PC-9 (cell line): ENCODE measurements at regions not wholly inside any gene's neighbourhood (a gene's known extent, or its start where the extent isn't known, plus 50 kb on each side); places are given as distances from the start of the nearest gene placed in this dataset.

Source experiments
- BruUV-seq: library from RNA; stranded (reverse); fragments of 400-500 nt; replicated peaks from 2 replicates; lab custom pipeline; 2021; lab: Mats Ljungman, UMichigan
- CTCF ChIA-PET: fragments of 300-600 bp; sonication (Branson Sonifier 250); formaldehyde crosslinking; loops from one replicate; lab custom pipeline; 2022; ENCODE audit warnings: antibody characterized with exemption; lab: Charles Lee
- POLR2A ChIA-PET: fragments of 300-600 bp; sonication (Branson Sonifier 250); formaldehyde crosslinking; loops from one replicate; lab custom pipeline; 2022; ENCODE audit warnings: antibody characterized with exemption; ENCODE audit not compliant: unreplicated experiment; lab: Charles Lee
- DNase-seq, 2 experiments: peaks; one replicate each; pipeline versions ENCODE4 v3.0.0 to v3.0.0-alpha.2; 2015 to 2022; ENCODE audit warnings: mixed read lengths in 1 of 2
- H2AFZ ChIP-seq: fragments of 200-600 bp; sonication (generic); 2 replicates; pipeline ENCODE4 v1.8.1; 2017; ENCODE audit warnings: antibody characterized with exemption
- H3F3A ChIP-seq: fragments of 200-600 bp; sonication (generic); 2 replicates; pipeline ENCODE4 v1.8.1; 2017; ENCODE audit warnings: antibody characterized with exemption, mild to moderate bottlenecking, low read depth; ENCODE audit not compliant: insufficient read depth
- H3K27ac ChIP-seq: fragments of 200-600 bp; sonication (generic); 2 replicates; pipeline ENCODE4 v1.6.1; 2016; ENCODE audit warnings: mixed run types
- H3K27me3 ChIP-seq: fragments of 200-600 bp; sonication (generic); 2 replicates; pipeline ENCODE4 v1.6.1; 2016; ENCODE audit warnings: low read depth, mixed run types; ENCODE audit not compliant: insufficient read depth
- H3K36me3 ChIP-seq: fragments of 200-600 bp; sonication (generic); 2 replicates; pipeline ENCODE4 v1.6.1; 2016; ENCODE audit warnings: low read depth, mixed run types
- H3K4me1 ChIP-seq: fragments of 200-600 bp; sonication (generic); replicated peaks from 2 replicates; pipeline ENCODE4 v1.6.1; 2016; ENCODE audit warnings: mixed run types; ENCODE audit not compliant: insufficient read depth
- H3K4me2 ChIP-seq: fragments of 200-600 bp; sonication (generic); 2 replicates; pipeline ENCODE4 v1.6.1; 2017; ENCODE audit warnings: mixed run types
- H3K4me3 ChIP-seq: fragments of 200-600 bp; sonication (generic); 2 replicates; pipeline ENCODE4 v1.6.1; 2016; ENCODE audit warnings: mixed run types
- H3K79me2 ChIP-seq: fragments of 200-600 bp; sonication (generic); 2 replicates; pipeline ENCODE4 v1.6.1; 2017; ENCODE audit warnings: low read depth, mixed run types
- H3K9me2 ChIP-seq: fragments of 200-600 bp; sonication (generic); 2 replicates; pipeline ENCODE4 v1.8.1; 2017; ENCODE audit warnings: mild to moderate bottlenecking; ENCODE audit not compliant: insufficient read depth
- H3K9me3 ChIP-seq: fragments of 200-600 bp; sonication (generic); 2 replicates; pipeline ENCODE4 v1.8.1; 2016; ENCODE audit warnings: low read depth; ENCODE audit not compliant: insufficient read depth
- H4K20me1 ChIP-seq: fragments of 200-600 bp; sonication (generic); 2 replicates; pipeline ENCODE4 v1.8.1; 2017; ENCODE audit not compliant: insufficient read depth
- EZH2 ChIP-seq: fragments of 200-600 bp; sonication (generic); IDR thresholded peaks from 2 replicates; pipeline ENCODE4 v1.8.0; 2017; ENCODE audit warnings: antibody characterized with exemption, low read depth
- intact Hi-C: fragments of 100-400 bp; cut with micrococcal nuclease; formaldehyde crosslinking; loops from one replicate; pipeline ENCODE4 v1.10.0; 2022; ENCODE audit not compliant: unreplicated experiment
- TF ChIP-seq, protein P1 (sequence below): fragments of 200-600 bp; sonication (generic); conservative IDR thresholded peaks from 2 replicates; pipeline ENCODE4 v1.6.1; 2017; ENCODE audit warnings: mixed run types, antibody characterized with exemption, mild to moderate bottlenecking, moderate library complexity

DNA sequence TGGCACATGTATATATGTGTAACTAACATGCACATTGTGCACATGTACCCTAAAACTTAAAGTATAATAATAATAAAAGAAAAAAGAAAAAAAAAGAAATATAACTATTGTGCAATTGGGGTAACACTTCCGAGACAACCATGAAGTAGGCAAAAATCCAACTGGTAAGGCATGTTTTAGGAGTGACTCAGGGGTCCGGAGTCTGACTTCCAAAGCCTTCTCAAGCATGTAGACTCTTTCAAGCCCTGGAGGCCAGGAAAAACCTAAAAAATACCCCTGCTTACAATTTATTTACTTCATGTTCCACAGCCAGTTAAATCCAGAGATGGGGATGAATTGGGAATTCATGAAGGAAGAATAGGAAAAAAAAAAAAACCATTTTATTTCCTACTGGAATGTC is 161.3 kb upstream of the PHACTR1 start:
- no peak overlapping the region for H3K27ac ChIP-seq
- no peak overlapping the region for H3K4me2 ChIP-seq
- no peaks in the 10 kb centered on the region; the same call in none of the 2 replicates for H3K9me3 ChIP-seq
- ChIA-PET POLR2A (no interaction called here), CTCF (no interaction called here)
- no peaks in the 10 kb centered on the region for H3K9me2 ChIP-seq
- H2AFZ ChIP-seq, result no peak overlapping the region
- H4K20me1 ChIP-seq, result no peaks in the 10 kb centered on the region
- BruUV-seq, result no TSS peak
- no peaks in the 10 kb centered on the region for H3K36me3 ChIP-seq
- no peak overlapping the region for H3K4me3 ChIP-seq
- H3F3A ChIP-seq, result no peaks in the 10 kb centered on the region
- intact Hi-C loops, result no loop called here
- H3K79me2 ChIP-seq, result no peaks in the 10 kb centered on the region
- DNase-seq, result peak in 1 of 2 experiments; percentile 16
- peaks cover 8% of the 10 kb centered on the region; the same call in 1 of the 2 replicates for H3K4me1 ChIP-seq
- no peaks in the 10 kb centered on the region for H3K27me3 ChIP-seq
- TF ChIP-seq EZH2, result no peak
- TF ChIP-seq, protein P1, sequence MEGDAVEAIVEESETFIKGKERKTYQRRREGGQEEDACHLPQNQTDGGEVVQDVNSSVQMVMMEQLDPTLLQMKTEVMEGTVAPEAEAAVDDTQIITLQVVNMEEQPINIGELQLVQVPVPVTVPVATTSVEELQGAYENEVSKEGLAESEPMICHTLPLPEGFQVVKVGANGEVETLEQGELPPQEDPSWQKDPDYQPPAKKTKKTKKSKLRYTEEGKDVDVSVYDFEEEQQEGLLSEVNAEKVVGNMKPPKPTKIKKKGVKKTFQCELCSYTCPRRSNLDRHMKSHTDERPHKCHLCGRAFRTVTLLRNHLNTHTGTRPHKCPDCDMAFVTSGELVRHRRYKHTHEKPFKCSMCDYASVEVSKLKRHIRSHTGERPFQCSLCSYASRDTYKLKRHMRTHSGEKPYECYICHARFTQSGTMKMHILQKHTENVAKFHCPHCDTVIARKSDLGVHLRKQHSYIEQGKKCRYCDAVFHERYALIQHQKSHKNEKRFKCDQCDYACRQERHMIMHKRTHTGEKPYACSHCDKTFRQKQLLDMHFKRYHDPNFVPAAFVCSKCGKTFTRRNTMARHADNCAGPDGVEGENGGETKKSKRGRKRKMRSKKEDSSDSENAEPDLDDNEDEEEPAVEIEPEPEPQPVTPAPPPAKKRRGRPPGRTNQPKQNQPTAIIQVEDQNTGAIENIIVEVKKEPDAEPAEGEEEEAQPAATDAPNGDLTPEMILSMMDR, result no peak

DNA sequence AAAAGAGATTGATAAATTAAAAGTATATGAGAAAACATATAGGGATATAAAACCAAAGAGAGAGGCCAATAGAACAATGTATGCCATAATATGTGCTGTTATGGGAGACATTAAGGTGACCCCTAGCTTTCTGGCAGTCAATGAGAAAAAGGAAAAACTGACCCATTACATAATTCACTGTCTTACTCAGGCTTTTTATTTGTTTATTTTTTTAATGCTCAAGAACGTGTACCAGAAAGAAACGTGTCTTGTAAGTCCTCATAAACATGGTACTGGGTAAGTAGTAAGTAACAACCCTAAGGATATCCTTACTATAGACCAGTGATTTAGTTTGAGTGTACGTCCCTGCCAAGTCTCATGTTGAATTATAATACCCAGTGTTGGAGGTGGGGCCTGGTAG is 160.8 kb upstream of the PHACTR1 start:
- Histone ChIP-seq H3K9me3 (peaks cover 2% of the 10 kb centered on the region), H2AFZ (no peak overlapping the region), H3F3A (no peaks in the 10 kb centered on the region), H3K36me3 (no peaks in the 10 kb centered on the region), H3K4me2 (no peak overlapping the region), H3K4me1 (peaks cover 9% of the 10 kb centered on the region; the same call in 1 of the 2 replicates), H3K27me3 (no peaks in the 10 kb centered on the region), H3K4me3 (no peak overlapping the region), H4K20me1 (no peaks in the 10 kb centered on the region), H3K79me2 (no peaks in the 10 kb centered on the region), H3K9me2 (no peaks in the 10 kb centered on the region), H3K27ac (no peak overlapping the region)
- CTCF ChIA-PET, result no interaction called here
- no TSS peak for BruUV-seq
- TF ChIP-seq, protein P1, result no peak
- no peak for TF ChIP-seq EZH2
- POLR2A ChIA-PET, result no interaction called here
- DNase-seq, result peak in 1 of 2 experiments; percentile 9
- intact Hi-C loops, result no loop called here

DNA sequence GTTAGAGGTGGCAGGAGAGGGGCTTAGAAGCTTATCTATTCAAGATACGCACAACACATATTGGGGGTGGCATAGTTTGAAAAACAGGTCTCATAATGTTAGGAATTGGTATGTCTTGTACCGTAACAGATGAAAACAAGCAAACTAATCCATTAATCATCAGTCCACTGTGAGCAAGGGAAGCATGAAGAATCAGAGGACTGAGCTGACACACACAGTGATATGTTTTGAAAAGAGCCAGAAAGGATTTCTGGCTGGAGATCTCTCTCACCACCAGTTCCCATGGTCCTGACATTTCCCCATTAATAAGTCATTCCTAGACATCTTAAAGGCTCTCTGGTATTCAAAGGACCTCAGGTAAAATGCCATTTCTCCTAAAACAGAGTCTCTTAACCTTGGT is 158.8 kb upstream of the PHACTR1 start:
- no peaks in the 10 kb centered on the region for H3K27me3 ChIP-seq
- no peak overlapping the region for H2AFZ ChIP-seq
- BruUV-seq, result no TSS peak
- TF ChIP-seq, protein P1, result no peak
- TF ChIP-seq EZH2, result no peak
- DNase-seq, result no peak
- ChIA-PET CTCF (no interaction called here), POLR2A (no interaction called here)
- no peaks in the 10 kb centered on the region for H4K20me1 ChIP-seq
- no peaks in the 10 kb centered on the region for H3K9me2 ChIP-seq
- no peaks in the 10 kb centered on the region for H3K79me2 ChIP-seq
- no peaks in the 10 kb centered on the region for H3F3A ChIP-seq
- intact Hi-C loops, result no loop called here
- H3K4me3 ChIP-seq, result no peak overlapping the region
- no peak overlapping the region for H3K4me2 ChIP-seq
- H3K9me3 ChIP-seq, result peaks cover 18% of the 10 kb centered on the region
- peaks cover 9% of the 10 kb centered on the region; the same call in 1 of the 2 replicates for H3K4me1 ChIP-seq
- no peak overlapping the region for H3K27ac ChIP-seq
- H3K36me3 ChIP-seq, result no peaks in the 10 kb centered on the region
